ENCODE measurements at regions not wholly inside any gene's neighbourhood (a gene's known extent, or its start where the extent isn't known, plus 50 kb on each side); places are given as distances from the start of the nearest gene placed in this dataset.
A peak's percentile ranks its signal among the peaks of the same experiment; 100 is the strongest.

- peak; percentile 4 for ATAC-seq
Observed at GRCh38 chr10:78913219-78914059, 155.3 kb upstream of the ZMIZ1 start.

DNA sequence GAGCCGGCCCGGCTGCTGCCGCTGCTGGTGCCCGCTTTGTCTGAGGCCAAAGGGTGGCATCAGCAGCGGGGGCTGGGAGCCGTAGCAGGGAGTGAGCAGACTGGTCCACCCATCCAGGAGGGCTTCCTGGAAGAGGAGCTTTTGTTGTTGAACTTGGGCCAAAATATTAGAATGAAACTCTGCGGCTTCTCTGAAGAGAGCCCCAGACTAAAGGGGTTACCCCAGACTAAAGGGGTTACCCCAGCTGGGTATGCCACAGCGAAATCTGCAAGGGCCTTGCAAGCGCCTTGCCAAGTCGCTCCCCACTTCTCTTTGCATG lies 154.7 kb upstream of the ZMIZ1 start:
- peak; percentile 44 for ATAC-seq

- no peak for ATAC-seq
Observed at GRCh38 chr10:78914502-78915189, 154.1 kb upstream of the ZMIZ1 start.

GRCh38 chr10:78915190-78915518 lies 153.6 kb upstream of the ZMIZ1 start:
- ATAC-seq: no peak

DNA sequence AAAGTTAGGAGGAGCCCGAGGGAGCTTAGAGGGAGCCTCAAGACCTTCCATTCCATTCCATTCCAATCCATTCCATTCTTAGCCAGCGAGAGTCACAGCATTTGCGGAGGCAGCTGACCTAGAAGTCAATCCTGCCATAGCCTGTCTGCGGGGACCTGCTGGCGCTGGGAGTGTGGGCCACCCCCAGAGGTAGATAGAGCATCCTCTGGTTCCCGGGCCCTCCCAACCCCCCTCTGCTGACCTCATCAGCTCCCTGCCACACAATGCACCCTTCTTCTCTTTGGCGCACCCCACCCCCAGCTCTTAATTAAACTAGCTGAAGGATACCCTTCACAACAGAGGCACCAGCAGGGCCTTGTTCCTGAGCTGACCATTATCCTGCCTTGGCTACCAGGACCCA lies 152.5 kb upstream of the ZMIZ1 start:
- no peak for ATAC-seq

GRCh38 chr10:78919181-78919966 lies 149.4 kb upstream of the ZMIZ1 start:
- ATAC-seq: no peak

DNA sequence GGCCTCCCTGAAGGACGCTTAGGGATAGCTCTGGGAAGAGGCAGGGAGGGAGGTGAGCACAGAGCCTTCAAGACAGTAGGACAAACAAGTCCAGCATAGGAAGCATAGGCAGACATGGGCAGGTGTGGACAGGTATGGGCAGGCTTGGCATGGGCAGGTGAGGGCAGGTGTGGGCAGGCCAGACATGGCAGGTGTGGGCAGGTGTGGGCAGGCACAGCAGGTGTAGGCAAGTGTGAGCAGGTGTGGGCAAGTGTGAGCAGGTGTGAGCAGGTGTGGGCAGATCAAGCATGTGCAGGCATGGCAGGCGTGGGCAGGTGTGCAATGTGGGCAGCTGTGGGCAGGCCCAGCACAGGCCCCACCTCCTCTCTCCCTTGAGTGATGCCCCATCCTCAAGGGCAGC lies 148.8 kb upstream of the ZMIZ1 start:
- peak; percentile 80 for ATAC-seq

GRCh38 chr10:78921895-78922294 lies 146.9 kb upstream of the ZMIZ1 start:
- no peak for ATAC-seq

GRCh38 chr10:78923647-78924318 lies 145.0 kb upstream of the ZMIZ1 start:
- ATAC-seq: no peak

- ATAC-seq: no peak
Observed at GRCh38 chr10:78924319-78925003, 144.3 kb upstream of the ZMIZ1 start.

GRCh38 chr10:78925275-78925674 lies 143.5 kb upstream of the ZMIZ1 start:
- no peak for ATAC-seq

GRCh38 chr10:78925800-78926319 lies 142.9 kb upstream of the ZMIZ1 start:
- ATAC-seq: peak; percentile 81

GRCh38 chr10:78927257-78927995 lies 141.3 kb upstream of the ZMIZ1 start:
- peak; percentile 90 for ATAC-seq

- no peak for ATAC-seq
Observed at GRCh38 chr10:78928330-78928729, 140.4 kb upstream of the ZMIZ1 start.

GRCh38 chr10:78929541-78929940 lies 139.2 kb upstream of the ZMIZ1 start:
- ATAC-seq: no peak

DNA sequence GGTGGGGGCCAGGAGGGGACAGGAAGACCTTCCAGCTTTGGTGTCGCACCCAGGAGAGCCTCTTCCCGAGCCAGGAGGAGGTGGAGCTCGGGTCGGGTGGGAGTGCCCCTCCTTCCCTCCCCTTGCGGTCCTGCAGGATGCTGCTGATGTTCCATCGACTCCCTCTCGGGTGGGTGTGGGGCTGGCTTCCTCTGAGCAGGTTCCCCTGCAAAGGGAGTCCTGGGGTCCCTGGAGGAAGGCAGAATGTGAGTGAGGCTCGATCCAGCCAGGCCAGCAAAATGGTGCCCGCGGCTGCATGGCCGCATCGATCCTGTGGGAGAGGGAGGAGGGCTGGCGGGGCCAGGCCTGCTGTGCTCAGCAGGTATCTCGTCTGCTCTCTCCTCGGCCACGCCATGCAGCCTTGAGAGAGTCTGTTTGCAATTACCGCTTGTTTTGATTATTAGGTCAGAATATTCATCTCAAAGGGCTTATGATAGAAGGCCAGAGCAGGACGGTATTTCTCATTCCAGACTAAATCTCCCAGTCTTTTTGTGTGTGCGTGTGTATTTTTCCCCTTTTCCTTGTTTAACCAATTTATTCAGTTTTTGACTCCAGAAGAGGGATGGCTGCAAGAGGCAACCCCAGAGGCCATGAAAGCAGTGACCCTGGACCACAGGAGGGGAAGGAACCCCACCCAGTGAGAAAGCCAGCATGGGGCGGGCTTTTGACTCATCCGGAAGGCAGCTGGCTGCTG lies 137.3 kb upstream of the ZMIZ1 start:
- no peak for ATAC-seq

- no peak for ATAC-seq
Observed at GRCh38 chr10:78932054-78932386, 136.7 kb upstream of the ZMIZ1 start.

DNA sequence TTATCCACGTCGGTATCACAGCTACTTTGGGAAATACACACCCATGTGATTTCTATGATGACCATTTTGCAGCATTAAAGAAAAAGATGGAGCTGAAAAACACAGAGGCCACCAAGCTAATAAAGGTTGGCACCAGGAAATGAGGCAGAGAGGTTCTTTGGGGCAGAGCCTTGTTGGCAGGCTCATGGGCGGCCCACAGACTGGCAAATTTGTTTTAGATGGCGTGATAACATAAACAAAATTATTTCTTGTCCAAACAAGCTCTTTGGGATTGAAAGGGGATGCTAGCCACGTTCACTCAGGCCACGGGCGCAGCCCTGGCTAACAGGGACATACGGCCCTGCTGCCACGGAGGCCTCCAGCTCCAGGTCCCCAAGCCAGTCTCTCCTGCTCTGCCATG lies 135.9 kb upstream of the ZMIZ1 start:
- ATAC-seq: no peak

DNA sequence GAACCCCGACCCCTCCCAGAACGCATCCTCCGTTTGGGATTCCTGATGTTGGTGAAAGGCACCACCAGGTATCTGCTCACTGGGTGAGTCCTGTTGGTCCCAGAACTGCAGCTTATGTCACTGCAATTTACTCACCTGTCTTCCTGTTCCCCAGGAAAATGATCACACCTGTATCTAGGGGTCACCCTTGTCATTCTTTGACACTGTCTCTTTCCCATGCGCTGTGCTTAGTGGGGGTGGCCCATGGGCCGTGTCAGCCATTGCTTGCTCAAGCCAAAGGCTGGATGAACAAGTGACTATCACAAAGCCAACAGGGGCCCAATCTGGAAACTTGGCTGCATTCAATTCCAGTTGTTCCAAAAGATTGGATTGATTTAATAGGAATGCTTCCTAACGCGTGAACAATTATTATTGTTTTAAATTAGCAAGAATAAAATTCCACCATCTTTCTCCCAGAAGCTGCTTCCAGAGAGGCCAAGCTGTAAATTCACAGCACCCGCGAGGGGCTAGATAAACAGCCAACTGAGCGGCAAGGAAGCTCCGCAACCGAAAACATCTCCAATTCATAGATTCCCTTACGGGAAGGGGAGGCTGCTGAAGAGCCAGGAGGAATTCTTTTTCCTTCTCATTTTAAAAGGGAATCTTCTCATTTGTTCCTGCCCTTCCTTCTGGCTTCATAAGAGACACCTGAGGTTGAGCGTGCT lies 134.8 kb upstream of the ZMIZ1 start:
- ATAC-seq: no peak

DNA sequence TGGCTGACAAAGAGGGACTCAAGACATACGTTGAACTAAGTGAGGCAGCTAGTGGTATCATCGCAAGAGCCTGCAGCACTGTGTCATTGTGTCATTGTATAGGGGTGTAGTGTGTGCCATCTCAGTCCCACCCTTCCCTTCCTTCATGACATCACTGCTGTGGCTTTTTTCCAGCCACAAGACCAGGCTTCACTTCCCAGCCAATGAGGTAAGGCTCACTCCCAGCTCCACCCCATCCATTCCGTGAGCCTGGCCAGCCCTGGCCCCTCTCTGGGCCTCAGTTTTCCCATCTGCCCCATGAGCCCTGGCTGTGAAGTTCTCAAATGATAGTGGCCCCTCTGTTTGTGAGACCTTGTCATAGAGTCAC lies 134.3 kb upstream of the ZMIZ1 start:
- ATAC-seq: peak; percentile 67
